ENCODE measurements at regions not wholly inside any gene's neighbourhood (a gene's known extent, or its start where the extent isn't known, plus 50 kb on each side); places are given as distances from the start of the nearest gene placed in this dataset.

DNA sequence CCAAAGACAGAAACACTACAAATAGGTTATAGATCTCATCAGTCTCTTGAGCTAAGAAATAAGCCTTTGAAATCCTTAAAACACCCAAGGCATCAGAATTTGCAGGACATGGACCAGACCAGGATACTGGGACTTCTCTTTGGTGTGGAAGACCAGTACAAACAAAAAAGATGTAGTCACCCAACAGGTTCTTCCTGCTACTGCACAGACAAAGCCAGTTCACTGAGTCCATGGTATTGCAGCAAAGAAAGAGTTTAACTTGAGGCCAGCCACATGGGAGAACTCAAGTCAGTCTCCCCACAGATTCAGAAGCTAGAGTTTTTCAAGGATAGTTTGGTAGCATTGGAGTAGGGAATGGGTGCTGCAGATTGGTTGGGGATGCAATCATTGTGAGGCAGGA, 169.6 kb upstream of the NDUFV2 start:
- TF ChIP-seq, protein P1, sequence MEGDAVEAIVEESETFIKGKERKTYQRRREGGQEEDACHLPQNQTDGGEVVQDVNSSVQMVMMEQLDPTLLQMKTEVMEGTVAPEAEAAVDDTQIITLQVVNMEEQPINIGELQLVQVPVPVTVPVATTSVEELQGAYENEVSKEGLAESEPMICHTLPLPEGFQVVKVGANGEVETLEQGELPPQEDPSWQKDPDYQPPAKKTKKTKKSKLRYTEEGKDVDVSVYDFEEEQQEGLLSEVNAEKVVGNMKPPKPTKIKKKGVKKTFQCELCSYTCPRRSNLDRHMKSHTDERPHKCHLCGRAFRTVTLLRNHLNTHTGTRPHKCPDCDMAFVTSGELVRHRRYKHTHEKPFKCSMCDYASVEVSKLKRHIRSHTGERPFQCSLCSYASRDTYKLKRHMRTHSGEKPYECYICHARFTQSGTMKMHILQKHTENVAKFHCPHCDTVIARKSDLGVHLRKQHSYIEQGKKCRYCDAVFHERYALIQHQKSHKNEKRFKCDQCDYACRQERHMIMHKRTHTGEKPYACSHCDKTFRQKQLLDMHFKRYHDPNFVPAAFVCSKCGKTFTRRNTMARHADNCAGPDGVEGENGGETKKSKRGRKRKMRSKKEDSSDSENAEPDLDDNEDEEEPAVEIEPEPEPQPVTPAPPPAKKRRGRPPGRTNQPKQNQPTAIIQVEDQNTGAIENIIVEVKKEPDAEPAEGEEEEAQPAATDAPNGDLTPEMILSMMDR (IDR thresholded peaks at IDR 0.05; ENCODE audit: insufficient read depth, low read depth, low read length) = no peak
- no peak for TF ChIP-seq EZH2 (IDR thresholded peaks at IDR 0.05; ENCODE audit: insufficient read depth, low read length)
